Calu3 (cell line): ENCODE measurements at regions not wholly inside any gene's neighbourhood (a gene's known extent, or its start where the extent isn't known, plus 50 kb on each side); places are given as distances from the start of the nearest gene placed in this dataset.

Experiments used
- BruUV-seq: library from RNA; stranded (reverse); fragments of 400-500 nt; replicated peaks from 2 replicates; lab custom pipeline; 2021; lab: Mats Ljungman, UMichigan
- CTCF ChIA-PET: fragments of 300-600 bp; sonication (Branson Sonifier 250); formaldehyde crosslinking; loops from one replicate; lab custom pipeline; 2022; ENCODE audit warnings: antibody characterized with exemption; lab: Charles Lee
- DNase-seq: peaks from one replicate; pipeline ENCODE4 v3.0.0; 2022
- H3K27ac Mint-ChIP-seq: one replicate; pipeline ENCODE4 v1.8.0; 2022; ENCODE audit warnings: mixed read lengths; ENCODE audit not compliant: unreplicated experiment
- H3K27me3 Mint-ChIP-seq: one replicate; pipeline ENCODE4 v1.8.0; 2022; ENCODE audit warnings: mixed read lengths; ENCODE audit not compliant: unreplicated experiment
- H3K36me3 Mint-ChIP-seq: one replicate; pipeline ENCODE4 v1.8.0; 2022; ENCODE audit warnings: mild to moderate bottlenecking, moderate library complexity, mixed read lengths; ENCODE audit not compliant: insufficient read depth, unreplicated experiment
- H3K4me1 Mint-ChIP-seq: one replicate; pipeline ENCODE4 v1.8.0; 2022; ENCODE audit warnings: mild to moderate bottlenecking, low read depth, mixed read lengths; ENCODE audit not compliant: unreplicated experiment
- H3K4me3 Mint-ChIP-seq: one replicate; pipeline ENCODE4 v1.8.0; 2022; ENCODE audit warnings: mild to moderate bottlenecking, low read depth, moderate library complexity, mixed read lengths; ENCODE audit not compliant: unreplicated experiment
- H3K9me3 Mint-ChIP-seq: one replicate; pipeline ENCODE4 v1.8.0; 2022; ENCODE audit warnings: low read depth, mixed read lengths; ENCODE audit not compliant: unreplicated experiment
- intact Hi-C: fragments of 100-400 bp; cut with micrococcal nuclease; formaldehyde crosslinking; loops from one replicate; pipeline ENCODE4 v1.10.0; 2022; ENCODE audit not compliant: unreplicated experiment
- TF ChIP-seq, protein P1 (sequence below): fragments of 200-600 bp; IDR thresholded peaks from one replicate; pipeline ENCODE4 v1.8.0; 2022; ENCODE audit warnings: antibody characterized with exemption; ENCODE audit not compliant: unreplicated experiment

GRCh38 chr6:62400521-62401259 is 114.7 kb upstream of the KHDRBS2 start:
- H3K27ac Mint-ChIP-seq: no peak overlapping the region
- H3K9me3 Mint-ChIP-seq: peaks cover 7% of the 10 kb centered on the region
- CTCF ChIA-PET: no interaction called here
- H3K4me3 Mint-ChIP-seq: no peak overlapping the region
- intact Hi-C loops: no loop called here
- H3K27me3 Mint-ChIP-seq: no peaks in the 10 kb centered on the region
- H3K36me3 Mint-ChIP-seq: no peaks in the 10 kb centered on the region
- DNase-seq: no peak
- no peaks in the 10 kb centered on the region for H3K4me1 Mint-ChIP-seq
- no TSS peak for BruUV-seq
- TF ChIP-seq, protein P1, sequence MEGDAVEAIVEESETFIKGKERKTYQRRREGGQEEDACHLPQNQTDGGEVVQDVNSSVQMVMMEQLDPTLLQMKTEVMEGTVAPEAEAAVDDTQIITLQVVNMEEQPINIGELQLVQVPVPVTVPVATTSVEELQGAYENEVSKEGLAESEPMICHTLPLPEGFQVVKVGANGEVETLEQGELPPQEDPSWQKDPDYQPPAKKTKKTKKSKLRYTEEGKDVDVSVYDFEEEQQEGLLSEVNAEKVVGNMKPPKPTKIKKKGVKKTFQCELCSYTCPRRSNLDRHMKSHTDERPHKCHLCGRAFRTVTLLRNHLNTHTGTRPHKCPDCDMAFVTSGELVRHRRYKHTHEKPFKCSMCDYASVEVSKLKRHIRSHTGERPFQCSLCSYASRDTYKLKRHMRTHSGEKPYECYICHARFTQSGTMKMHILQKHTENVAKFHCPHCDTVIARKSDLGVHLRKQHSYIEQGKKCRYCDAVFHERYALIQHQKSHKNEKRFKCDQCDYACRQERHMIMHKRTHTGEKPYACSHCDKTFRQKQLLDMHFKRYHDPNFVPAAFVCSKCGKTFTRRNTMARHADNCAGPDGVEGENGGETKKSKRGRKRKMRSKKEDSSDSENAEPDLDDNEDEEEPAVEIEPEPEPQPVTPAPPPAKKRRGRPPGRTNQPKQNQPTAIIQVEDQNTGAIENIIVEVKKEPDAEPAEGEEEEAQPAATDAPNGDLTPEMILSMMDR: no peak

DNA sequence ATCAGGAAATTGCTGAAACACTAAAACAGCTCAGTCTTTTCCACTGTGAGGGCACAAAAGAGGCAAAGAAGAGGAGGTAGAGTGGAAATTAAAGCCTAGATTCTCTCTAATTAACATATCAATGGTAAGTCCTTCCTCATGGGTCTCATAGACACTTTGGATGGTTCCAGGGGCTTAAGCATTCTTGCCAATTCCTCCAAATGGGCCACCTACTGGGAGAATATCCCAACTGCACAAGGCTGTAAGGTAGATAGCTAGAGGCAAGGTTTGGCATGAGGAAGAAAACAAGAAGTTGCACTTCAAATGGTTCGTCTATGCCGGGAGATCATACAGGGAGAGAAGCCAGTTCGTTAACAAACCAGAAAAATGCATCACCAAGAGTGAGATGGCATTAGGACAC is 107.6 kb upstream of the KHDRBS2 start:
- TF ChIP-seq, protein P1: no peak
- no peaks in the 10 kb centered on the region for H3K27me3 Mint-ChIP-seq
- no peak overlapping the region for H3K27ac Mint-ChIP-seq
- H3K4me3 Mint-ChIP-seq: no peak overlapping the region
- no peaks in the 10 kb centered on the region for H3K4me1 Mint-ChIP-seq
- BruUV-seq: no TSS peak
- no peaks in the 10 kb centered on the region for H3K36me3 Mint-ChIP-seq
- no peak for DNase-seq
- peaks cover 14% of the 10 kb centered on the region for H3K9me3 Mint-ChIP-seq
- intact Hi-C loops: no loop called here
- CTCF ChIA-PET: interaction anchor here (0.6 kb wide), 1 partner anchor 13 kb away, joined by 3 read pairs; no protein-coding TSS in a partner anchor

DNA sequence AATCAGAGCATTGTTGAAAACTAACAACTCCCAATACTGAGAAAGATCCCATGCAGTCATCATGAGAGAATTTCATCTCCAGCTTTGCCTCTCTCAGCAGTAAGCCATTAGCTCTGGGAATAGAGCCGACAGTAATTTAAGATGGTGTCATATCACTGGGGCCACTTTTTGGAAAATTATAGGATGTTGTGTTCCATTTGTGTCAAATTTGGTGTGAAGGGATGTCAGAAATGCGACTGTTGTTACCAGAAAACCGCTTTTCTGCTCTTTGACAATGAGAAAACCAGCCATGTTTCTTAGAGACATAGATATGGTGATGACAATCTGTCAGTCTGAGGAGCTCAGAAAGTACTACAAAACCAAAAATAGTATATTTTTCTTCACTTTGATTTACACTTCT is 106.3 kb upstream of the KHDRBS2 start:
- TF ChIP-seq, protein P1: no peak
- Mint-ChIP-seq H3K36me3 (no peaks in the 10 kb centered on the region), H3K9me3 (peaks cover 22% of the 10 kb centered on the region), H3K27me3 (no peaks in the 10 kb centered on the region), H3K27ac (no peak overlapping the region), H3K4me3 (no peak overlapping the region), H3K4me1 (no peaks in the 10 kb centered on the region)
- intact Hi-C loops: no loop called here
- no TSS peak for BruUV-seq
- no peak for DNase-seq
- CTCF ChIA-PET: no interaction called here

DNA sequence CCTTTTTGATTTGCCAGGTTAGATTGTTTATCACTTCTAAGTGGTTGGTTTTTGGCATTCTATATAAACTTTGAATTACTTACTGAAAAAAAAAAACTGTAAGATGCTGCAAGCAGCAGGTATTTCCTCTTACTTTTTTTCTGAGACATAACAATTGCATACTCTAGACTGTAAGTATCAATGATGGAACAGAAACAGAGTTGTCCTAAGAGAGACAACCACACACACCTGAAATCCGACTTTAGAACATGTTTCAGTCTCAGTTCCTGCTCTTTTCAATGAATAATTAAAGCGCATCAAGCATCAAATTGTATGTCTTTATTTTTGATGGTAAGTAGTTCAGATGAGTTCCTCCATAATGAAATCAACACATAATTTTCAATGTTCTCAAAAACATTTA is 105.3 kb upstream of the KHDRBS2 start:
- Mint-ChIP-seq H3K4me3 (no peak overlapping the region), H3K9me3 (peaks cover 23% of the 10 kb centered on the region), H3K36me3 (no peaks in the 10 kb centered on the region), H3K27ac (no peak overlapping the region), H3K4me1 (no peaks in the 10 kb centered on the region), H3K27me3 (no peaks in the 10 kb centered on the region)
- TF ChIP-seq, protein P1: no peak
- DNase-seq: no peak
- BruUV-seq: no TSS peak
- CTCF ChIA-PET: no interaction called here
- intact Hi-C loops: no loop called here
